ENCODE measurements at regions not wholly inside any gene's neighbourhood (a gene's known extent, or its start where the extent isn't known, plus 50 kb on each side); places are given as distances from the start of the nearest gene placed in this dataset.
"Not testable (repeated sequence)": the region's sequence is repeated elsewhere in the genome, so short reads cannot be mapped to it uniquely, and the experiment has no call there.

- intact Hi-C loops (cut with DNase I), result no loop called here
- Histone ChIP-seq H3K36me3 (no peaks in the 10 kb centered on the region), H3K9me3 (no peaks in the 10 kb centered on the region), H3K27me3 (no peaks in the 10 kb centered on the region), H3K4me1 (no peaks in the 10 kb centered on the region), H3K4me3 (no peak overlapping the region), H3K27ac (no peak overlapping the region)
- ATAC-seq (no peak), DNase-seq (no peak)
- TF ChIP-seq CTCF (IDR thresholded peaks at IDR 0.05), result no peak
- no peak for TF ChIP-seq POLR2A (IDR thresholded peaks at IDR 0.05)
These were observed 137.6 kb upstream of the NBPF11 start for GRCh38 chr1:148289647-148290046.

GRCh38 chr1:148285946-148286345, 133.9 kb upstream of the NBPF11 start:
- H3K9me3 ChIP-seq; H3K4me3 ChIP-seq; H3K27me3 ChIP-seq; intact Hi-C loops (cut with DNase I); H3K27ac ChIP-seq; H3K36me3 ChIP-seq; H3K4me1 ChIP-seq; DNase-seq; ATAC-seq: not testable (repeated sequence)
- 7% methylated on average over 2 of the region's 2 CpGs for WGBS (ENCODE audit: insufficient coverage, low coverage, low lambda C conversion rate, missing lambda C conversion rate)

DNA sequence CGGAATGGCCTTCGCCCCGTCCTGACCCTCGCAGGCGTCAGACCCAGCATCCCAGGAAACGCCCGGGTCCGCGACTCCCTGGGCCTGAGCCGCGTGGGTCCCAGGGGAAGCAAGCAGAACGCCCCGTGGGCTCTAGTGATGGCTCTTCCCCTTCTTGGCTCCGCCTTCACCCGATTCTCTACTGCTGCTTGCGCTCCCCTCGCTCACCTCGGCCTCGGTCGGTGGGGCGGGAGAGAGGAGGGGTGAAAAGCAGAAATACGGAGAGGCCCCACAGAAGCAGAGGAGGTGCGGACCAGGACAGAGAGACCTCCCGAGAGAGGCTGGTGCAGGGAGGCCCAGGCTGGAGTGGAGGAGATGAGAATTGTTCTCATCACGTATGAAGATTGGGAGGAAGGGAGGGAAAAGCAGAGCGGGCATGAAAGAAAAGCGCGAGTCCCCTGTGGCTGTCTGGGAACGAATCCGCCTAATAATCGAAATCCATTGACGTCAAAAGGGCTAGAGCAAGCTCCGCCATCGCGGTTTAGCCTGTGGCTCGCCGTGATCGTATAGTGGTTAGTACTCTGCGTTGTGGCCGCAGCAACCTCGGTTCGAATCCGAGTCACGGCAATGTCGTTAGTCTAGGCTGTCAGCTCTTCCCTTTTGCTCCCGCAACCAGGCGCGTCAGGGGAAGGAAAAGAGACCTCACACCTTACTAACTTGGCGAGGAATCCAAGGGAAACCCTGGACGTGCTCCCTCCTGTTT, 128.9 kb upstream of the NBPF11 start:
- H3K9me3 ChIP-seq; H3K27ac ChIP-seq; H3K4me1 ChIP-seq; H3K27me3 ChIP-seq; H3K4me3 ChIP-seq; DNase-seq; H3K36me3 ChIP-seq; intact Hi-C loops (cut with DNase I): not testable (repeated sequence)
- peak; percentile 47 to 72 (median 70) for ATAC-seq
- WGBS (ENCODE audit: insufficient coverage, low coverage, low lambda C conversion rate, missing lambda C conversion rate), result no CpG with 5 or more reads among the region's 50 CpGs

- H3K27ac ChIP-seq, DNase-seq: not testable (repeated sequence)
These were observed 127.0 kb upstream of the NBPF11 start for GRCh38 chr1:148279002-148279542.

DNA sequence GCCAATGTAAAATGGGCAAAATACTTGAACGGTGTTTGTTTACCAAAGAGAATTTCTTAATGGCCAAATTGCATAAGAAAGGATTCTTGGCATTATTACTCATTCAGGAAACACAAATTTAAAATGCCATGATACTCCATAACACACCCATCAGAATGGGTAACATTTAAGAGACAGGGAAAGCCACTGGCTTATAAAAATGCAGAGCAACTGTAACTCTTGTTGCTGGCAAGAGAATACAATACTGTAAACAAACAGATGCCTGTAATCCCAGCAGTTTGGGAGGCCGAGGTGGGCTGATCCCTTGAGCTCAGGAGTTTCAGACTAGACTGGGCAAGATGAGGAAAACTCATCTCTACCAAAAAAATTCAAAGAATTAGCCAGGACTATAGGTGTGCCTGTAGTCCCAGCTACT, 125.8 kb upstream of the NBPF11 start:
- H3K36me3 ChIP-seq; H3K27me3 ChIP-seq; H3K4me3 ChIP-seq; H3K9me3 ChIP-seq; H3K27ac ChIP-seq; H3K4me1 ChIP-seq; ATAC-seq; DNase-seq; intact Hi-C loops (cut with DNase I): not testable (repeated sequence)
- 15% methylated on average over 2 of the region's 2 CpGs for WGBS (ENCODE audit: insufficient coverage, low coverage, low lambda C conversion rate, missing lambda C conversion rate)

More at GRCh38 chr1:148279002-148279542, 127.0 kb upstream of the NBPF11 start:
- H3K4me1 ChIP-seq; intact Hi-C loops (cut with DNase I); ATAC-seq; H3K27me3 ChIP-seq; H3K9me3 ChIP-seq; H3K4me3 ChIP-seq; H3K36me3 ChIP-seq: not testable (repeated sequence)
- 58% methylated on average over 5 of the region's 5 CpGs for WGBS (ENCODE audit: insufficient coverage, low coverage, low lambda C conversion rate, missing lambda C conversion rate)

- H3K4me1 ChIP-seq; H3K27ac ChIP-seq; DNase-seq; intact Hi-C loops (cut with DNase I); H3K9me3 ChIP-seq; H3K36me3 ChIP-seq; ATAC-seq; H3K4me3 ChIP-seq; H3K27me3 ChIP-seq: not testable (repeated sequence)
- WGBS (ENCODE audit: insufficient coverage, low coverage, low lambda C conversion rate, missing lambda C conversion rate), result 100% methylated on average over 2 of the region's 2 CpGs
These were observed 115.0 kb upstream of the NBPF11 start for GRCh38 chr1:148267066-148267465.

DNA sequence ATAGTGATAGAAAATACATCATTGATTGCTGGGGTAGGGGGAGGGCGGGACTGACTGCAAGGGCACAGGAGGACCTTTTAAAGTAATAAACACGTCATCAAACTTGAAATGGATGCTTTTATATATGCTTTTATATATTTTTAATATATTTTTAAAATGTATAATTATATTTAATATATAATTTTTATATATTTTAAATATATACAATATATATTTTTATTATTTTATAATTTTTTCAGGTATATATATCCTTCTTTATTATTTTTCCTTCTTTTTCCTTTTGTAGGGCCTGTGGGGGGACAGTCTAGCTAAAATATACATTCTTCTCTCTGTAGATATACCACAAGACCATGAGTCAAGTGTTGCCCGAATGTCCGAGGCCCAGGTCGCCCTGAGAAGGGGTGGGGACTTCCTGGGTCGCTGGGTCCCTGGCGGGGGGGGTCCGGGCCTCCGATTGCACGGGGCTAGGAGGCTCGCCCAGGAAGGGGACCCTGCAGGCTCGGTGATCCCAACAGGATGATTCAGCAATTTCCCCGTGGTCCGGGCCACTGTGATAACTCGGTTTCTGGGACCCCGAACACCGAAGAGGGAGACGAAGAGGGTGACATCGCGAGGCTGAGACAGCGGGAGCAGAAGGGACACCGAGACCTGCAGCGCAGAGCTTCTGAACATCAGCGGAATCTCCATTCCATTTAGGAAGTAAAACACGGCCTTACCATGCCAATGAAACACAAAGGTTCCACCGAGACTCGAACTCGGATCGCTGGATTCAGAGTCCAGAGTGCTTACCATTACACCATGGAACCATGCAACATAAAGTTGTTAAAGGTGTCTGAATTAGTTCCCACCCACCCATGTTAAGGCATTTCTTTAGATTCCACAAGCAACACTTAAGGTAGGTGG, 112.5 kb upstream of the NBPF11 start:
- intact Hi-C loops (cut with DNase I), result no loop called here
- no peak for ATAC-seq
- Histone ChIP-seq H3K4me3 (no peak overlapping the region), H3K9me3 (no peaks in the 10 kb centered on the region), H3K36me3 (no peaks in the 10 kb centered on the region), H3K27me3 (no peaks in the 10 kb centered on the region), H3K27ac (no peak overlapping the region), H3K4me1 (peaks cover 0 to 7% (median 0%) of the 10 kb centered on the region in 4 donors)
- WGBS (ENCODE audit: insufficient coverage, low coverage, low lambda C conversion rate, missing lambda C conversion rate), result 38% methylated on average over 17 of the region's 29 CpGs
- DNase-seq, result no peak
- TF ChIP-seq POLR2A (IDR thresholded peaks at IDR 0.05) (no peak), CTCF (IDR thresholded peaks at IDR 0.05) (no peak)

Measured in right lobe of liver (tissue), 6 donors.